Brain microvascular endothelial cell (primary cell): ENCODE measurements at regions not wholly inside any gene's neighbourhood (a gene's known extent, or its start where the extent isn't known, plus 50 kb on each side); places are given as distances from the start of the nearest gene placed in this dataset.

Experiments
- DNase-seq: peaks from one replicate; pipeline ENCODE4 v3.0.0-alpha.2; 2020
- H3K27ac ChIP-seq: fragments of 250-450 bp; sonication (Bioruptor Pico); 2 replicates; pipeline ENCODE4 v1.5.1; 2020; ENCODE audit warnings: mild to moderate bottlenecking, moderate library complexity
- H3K27me3 ChIP-seq: fragments of 250-450 bp; sonication (Bioruptor Pico); replicated peaks from 2 replicates; pipeline ENCODE4 v1.5.1; 2020; ENCODE audit warnings: mild to moderate bottlenecking
- H3K36me3 ChIP-seq: fragments of 250-450 bp; sonication (Bioruptor Pico); replicated peaks from 2 replicates; pipeline ENCODE4 v1.5.1; 2020; ENCODE audit warnings: mild to moderate bottlenecking
- H3K4me3 ChIP-seq: 2 replicates; pipeline ENCODE4 v1.5.1; 2011; ENCODE audit warnings: low read depth, mild to moderate bottlenecking, control low read depth, low read length, moderate library complexity
- CTCF ChIP-seq: IDR thresholded peaks from 2 replicates; pipeline ENCODE4 v1.5.1; 2011; ENCODE audit warnings: low read depth, mild to moderate bottlenecking, moderate library complexity, low read length, control low read depth, inconsistent platforms; ENCODE audit errors: missing control alignments
- in situ Hi-C: cut with HindIII; loops from 2 replicates; pipeline ENCODE4 v1.10.0; 2017; ENCODE audit warnings: low sequenced_read_pairs, low pct_ligation_motif_present

GRCh38 chr10:35908451-35908850 lies 266.4 kb upstream of the FZD8 start:
- no peaks in the 10 kb centered on the region for H3K27me3 ChIP-seq
- in situ Hi-C loops, result no loop called here

GRCh38 chr10:35907548-35907947 lies 265.5 kb upstream of the FZD8 start:
- Histone ChIP-seq H3K27ac (no peak overlapping the region), H3K27me3 (no peaks in the 10 kb centered on the region), H3K36me3 (no peaks in the 10 kb centered on the region), H3K4me3 (no peak overlapping the region)
- TF ChIP-seq CTCF, result no peak
- no peak for DNase-seq
- in situ Hi-C loops, result no loop called here

More at GRCh38 chr10:35908451-35908850, 266.4 kb upstream of the FZD8 start:
- TF ChIP-seq CTCF, result no peak
- H3K27ac ChIP-seq, result no peak overlapping the region
- no peak overlapping the region for H3K4me3 ChIP-seq
- no peaks in the 10 kb centered on the region for H3K36me3 ChIP-seq
- DNase-seq, result no peak

- DNase-seq, result no peak
- in situ Hi-C loops, result no loop called here
- H3K27ac ChIP-seq, result no peak overlapping the region
- no peaks in the 10 kb centered on the region for H3K36me3 ChIP-seq
- H3K4me3 ChIP-seq, result no peak overlapping the region
- no peak for TF ChIP-seq CTCF
- H3K27me3 ChIP-seq, result no peaks in the 10 kb centered on the region
These were observed 264.1 kb upstream of the FZD8 start for GRCh38 chr10:35906155-35906554.

GRCh38 chr10:35903021-35903420 lies 260.9 kb upstream of the FZD8 start:
- no peak for TF ChIP-seq CTCF
- DNase-seq, result no peak
- H3K27ac ChIP-seq, result no peak overlapping the region
- H3K36me3 ChIP-seq, result no peaks in the 10 kb centered on the region
- no peak overlapping the region for H3K4me3 ChIP-seq
- H3K27me3 ChIP-seq, result no peaks in the 10 kb centered on the region
- in situ Hi-C loops, result no loop called here

GRCh38 chr10:35898716-35899440 lies 256.8 kb upstream of the FZD8 start:
- no peak overlapping the region for H3K27ac ChIP-seq
- no peak for TF ChIP-seq CTCF
- no peak overlapping the region for H3K4me3 ChIP-seq
- H3K27me3 ChIP-seq, result no peaks in the 10 kb centered on the region
- no peaks in the 10 kb centered on the region for H3K36me3 ChIP-seq
- no peak for DNase-seq
- in situ Hi-C loops, result no loop called here

- in situ Hi-C loops, result no loop called here
- H3K36me3 ChIP-seq, result no peaks in the 10 kb centered on the region
- no peaks in the 10 kb centered on the region for H3K27me3 ChIP-seq
- H3K4me3 ChIP-seq, result no peak overlapping the region
- no peak overlapping the region for H3K27ac ChIP-seq
- peak; percentile 63 for DNase-seq
- TF ChIP-seq CTCF, result no peak
These were observed 253.9 kb upstream of the FZD8 start for GRCh38 chr10:35896001-35896400.
